ENCODE measurements at regions not wholly inside any gene's neighbourhood (a gene's known extent, or its start where the extent isn't known, plus 50 kb on each side); places are given as distances from the start of the nearest gene placed in this dataset.

- H3K36me3 Mint-ChIP-seq (ENCODE audit: insufficient read depth in 1 of 3, low read depth in 3 of 3) = no peaks in the 10 kb centered on the region
- no peak overlapping the region for H2AK5ac ChIP-seq (ENCODE audit: insufficient read length, low read length)
- WGBS (ENCODE audit: extremely low coverage, insufficient read length, low lambda C conversion rate) = no CpG with 5 or more reads among the region's 5 CpGs
These were observed 142.2 kb downstream of the SLC41A2 start for GRCh38 chr12:104815935-104816334.

More at GRCh38 chr12:104815935-104816334, 142.2 kb downstream of the SLC41A2 start:
- Histone ChIP-seq H3K4me2 (ENCODE audit: insufficient read depth, insufficient read length, low read length) (no peak overlapping the region), H3K56ac (ENCODE audit: insufficient read length, low read depth, low read length) (no peak overlapping the region), H4K5ac (ENCODE audit: insufficient read length, low read depth, low read length) (no peak overlapping the region), H3K27ac (ENCODE audit: insufficient read length, low read depth, low read length) (no peak overlapping the region), H3K9ac (ENCODE audit: extremely low read depth, insufficient read length, low read length) (no peak overlapping the region), H3K79me2 (ENCODE audit: insufficient read depth, low read length) (no peaks in the 10 kb centered on the region), H3K23me2 (ENCODE audit: insufficient read length, low read depth, low read length, poor library complexity, severe bottlenecking) (no peaks in the 10 kb centered on the region), H2AFZ (ENCODE audit: low read length) (no peak overlapping the region), H3K18ac (ENCODE audit: insufficient read length, low read depth, low read length) (no peak overlapping the region), H3K79me1 (ENCODE audit: insufficient read depth, low read depth, low read length, poor library complexity, severe bottlenecking) (no peaks in the 10 kb centered on the region), H4K91ac (ENCODE audit: insufficient read length, low read depth, low read length) (no peak overlapping the region), H3K4me1 (ENCODE audit: insufficient read depth, low read length) (no peaks in the 10 kb centered on the region), H3T11ph (ENCODE audit: low read length) (no peak overlapping the region), H4K8ac (replicated peaks; ENCODE audit: insufficient read length, low read depth, low read length) (no peak overlapping the region), H3K4ac (ENCODE audit: low read depth, low read length) (no peak overlapping the region), H2BK120ac (ENCODE audit: low read depth, low read length, poor library complexity, severe bottlenecking) (no peak overlapping the region), H3K9me3 (ENCODE audit: control insufficient read depth, low read depth, low read length) (no peaks in the 10 kb centered on the region), H4K20me1 (ENCODE audit: control insufficient read depth, insufficient read depth, insufficient read length) (no peaks in the 10 kb centered on the region), H3K14ac (ENCODE audit: insufficient read depth, low read length) (no peak overlapping the region), H2BK15ac (ENCODE audit: low read depth, low read length) (no peak overlapping the region), H2BK20ac (ENCODE audit: low read depth, low read length, poor library complexity, severe bottlenecking) (no peak overlapping the region), H3K27me3 (ENCODE audit: insufficient read depth, low read length) (no peaks in the 10 kb centered on the region), H2BK5ac (ENCODE audit: insufficient read length, low read length) (no peak overlapping the region), H3K23ac (ENCODE audit: insufficient read length, low read depth, low read length) (no peak overlapping the region), H2BK12ac (ENCODE audit: insufficient read length, low read depth, low read length) (no peak overlapping the region)
- no peaks in the 10 kb centered on the region for H3K27me3 Mint-ChIP-seq (ENCODE audit: low read depth)
- no peaks in the 10 kb centered on the region; a peak in 1 of 5 replicates for H3K9me3 Mint-ChIP-seq
- no peak overlapping the region for H3K27ac Mint-ChIP-seq
- TF ChIP-seq CTCF (conservative IDR thresholded peaks at IDR 0.05) = no peak
- H3K4me3 Mint-ChIP-seq = no peak overlapping the region
- no peaks in the 10 kb centered on the region for H3K4me1 Mint-ChIP-seq
- no peak for DNase-seq
